ENCODE measurements at regions not wholly inside any gene's neighbourhood (a gene's known extent, or its start where the extent isn't known, plus 50 kb on each side); places are given as distances from the start of the nearest gene placed in this dataset.
"Not testable (repeated sequence)": the region's sequence is repeated elsewhere in the genome, so short reads cannot be mapped to it uniquely, and the experiment has no call there.

GRCh38 chr3:152147748-152148147 is 121.0 kb upstream of the MBNL1 start:
- Histone ChIP-seq H3K9me3 (no peaks in the 10 kb centered on the region), H3K27ac (no peak overlapping the region), H3K36me3 (no peaks in the 10 kb centered on the region), H3K4me1 (no peaks in the 10 kb centered on the region), H3K27me3 (no peaks in the 10 kb centered on the region), H3K4me3 (no peak overlapping the region)
- ATAC-seq: no peak
- intact Hi-C loops (cut with DNase I): no loop called here
- FAIRE-seq: no peak
- no peak for TF ChIP-seq CTCF (IDR thresholded peaks at IDR 0.05)
- no peak for DNase-seq

- no peaks in the 10 kb centered on the region for H3K27me3 ChIP-seq
- ATAC-seq (no peak), DNase-seq (no peak), FAIRE-seq (no peak)
- WGBS, 2 donors: 43 to 81% methylated on average over 1 of the region's 1 CpG
- H3K9me3 ChIP-seq: no peaks in the 10 kb centered on the region
- intact Hi-C loops (cut with DNase I): no loop called here
- TF ChIP-seq CTCF (IDR thresholded peaks at IDR 0.05): no peak
- no peaks in the 10 kb centered on the region for H3K36me3 ChIP-seq
- no peak overlapping the region for H3K4me3 ChIP-seq
- H3K27ac ChIP-seq: no peak overlapping the region
- no peaks in the 10 kb centered on the region for H3K4me1 ChIP-seq
Observed at GRCh38 chr3:152148579-152148978, 120.2 kb upstream of the MBNL1 start.

GRCh38 chr3:152149832-152150231 is 118.9 kb upstream of the MBNL1 start:
- Histone ChIP-seq H3K4me1 (no peaks in the 10 kb centered on the region), H3K27ac (no peak overlapping the region), H3K36me3 (no peaks in the 10 kb centered on the region), H3K9me3 (no peaks in the 10 kb centered on the region), H3K27me3 (no peaks in the 10 kb centered on the region), H3K4me3 (no peak overlapping the region)
- FAIRE-seq (no peak), ATAC-seq (no peak), DNase-seq (no peak)
- no peak for TF ChIP-seq CTCF (IDR thresholded peaks at IDR 0.05)
- whole genome bisulfite sequencing, 2 donors: 95 to 100% methylated on average over 1 of the region's 1 CpG
- intact Hi-C loops (cut with DNase I): no loop called here

- FAIRE-seq (no peak), ATAC-seq (no peak), DNase-seq (no peak)
- Histone ChIP-seq H3K27ac (no peak overlapping the region), H3K36me3 (no peaks in the 10 kb centered on the region), H3K9me3 (no peaks in the 10 kb centered on the region), H3K27me3 (no peaks in the 10 kb centered on the region), H3K4me3 (no peak overlapping the region), H3K4me1 (no peaks in the 10 kb centered on the region)
- no peak for TF ChIP-seq CTCF (IDR thresholded peaks at IDR 0.05)
- WGBS, 2 donors: 70 to 74% methylated on average over 8 of the region's 8 CpGs
- intact Hi-C loops (cut with DNase I): no loop called here
Observed at GRCh38 chr3:152151216-152151876, 117.4 kb upstream of the MBNL1 start.

- H3K27me3 ChIP-seq; FAIRE-seq; ATAC-seq; H3K9me3 ChIP-seq; H3K4me1 ChIP-seq; H3K36me3 ChIP-seq; H3K4me3 ChIP-seq; intact Hi-C loops (cut with DNase I); H3K27ac ChIP-seq: not testable (repeated sequence)
- peak in 1 of 6 donors; percentile 55 for DNase-seq
- WGBS, 2 donors: 88% methylated on average over 39 to 42 of the region's 42 CpGs
Observed at GRCh38 chr3:152151877-152152765, 116.6 kb upstream of the MBNL1 start.

- ATAC-seq; H3K36me3 ChIP-seq; H3K4me3 ChIP-seq; H3K27ac ChIP-seq; H3K9me3 ChIP-seq; DNase-seq; intact Hi-C loops (cut with DNase I); H3K27me3 ChIP-seq; FAIRE-seq; H3K4me1 ChIP-seq: not testable (repeated sequence)
- 87 to 92% methylated on average over 5 of the region's 5 CpGs for WGBS, 2 donors
Observed at GRCh38 chr3:152153115-152153514, 115.6 kb upstream of the MBNL1 start.
